Hepatocyte (in vitro differentiated cells): ENCODE measurements at regions not wholly inside any gene's neighbourhood (a gene's known extent, or its start where the extent isn't known, plus 50 kb on each side); places are given as distances from the start of the nearest gene placed in this dataset.

ENCODE experiments used
- EZH2 ChIP-seq: fragments of 200-600 bp; sonication (generic); IDR thresholded peaks from 2 replicates; pipeline ENCODE4 v1.6.1; 2016; ENCODE audit warnings: antibody characterized with exemption, mild to moderate bottlenecking, borderline replicate concordance
- EZH2phosphoT487 ChIP-seq: fragments of 200-600 bp; sonication (generic); IDR thresholded peaks from one replicate; pipeline ENCODE4 v1.6.1; 2018; ENCODE audit warnings: antibody characterized with exemption, mild to moderate bottlenecking, low read depth, moderate library complexity; ENCODE audit not compliant: unreplicated experiment, severe bottlenecking
- TF ChIP-seq, protein P1 (sequence below): fragments of 200-600 bp; sonication (generic); IDR thresholded peaks from 2 replicates; pipeline ENCODE4 v1.5.1; 2016; ENCODE audit warnings: antibody characterized with exemption, mild to moderate bottlenecking; ENCODE audit not compliant: poor library complexity

GRCh38 chr7:81003326-81003725 is 84.5 kb upstream of the SEMA3C start:
- TF ChIP-seq, protein P1, sequence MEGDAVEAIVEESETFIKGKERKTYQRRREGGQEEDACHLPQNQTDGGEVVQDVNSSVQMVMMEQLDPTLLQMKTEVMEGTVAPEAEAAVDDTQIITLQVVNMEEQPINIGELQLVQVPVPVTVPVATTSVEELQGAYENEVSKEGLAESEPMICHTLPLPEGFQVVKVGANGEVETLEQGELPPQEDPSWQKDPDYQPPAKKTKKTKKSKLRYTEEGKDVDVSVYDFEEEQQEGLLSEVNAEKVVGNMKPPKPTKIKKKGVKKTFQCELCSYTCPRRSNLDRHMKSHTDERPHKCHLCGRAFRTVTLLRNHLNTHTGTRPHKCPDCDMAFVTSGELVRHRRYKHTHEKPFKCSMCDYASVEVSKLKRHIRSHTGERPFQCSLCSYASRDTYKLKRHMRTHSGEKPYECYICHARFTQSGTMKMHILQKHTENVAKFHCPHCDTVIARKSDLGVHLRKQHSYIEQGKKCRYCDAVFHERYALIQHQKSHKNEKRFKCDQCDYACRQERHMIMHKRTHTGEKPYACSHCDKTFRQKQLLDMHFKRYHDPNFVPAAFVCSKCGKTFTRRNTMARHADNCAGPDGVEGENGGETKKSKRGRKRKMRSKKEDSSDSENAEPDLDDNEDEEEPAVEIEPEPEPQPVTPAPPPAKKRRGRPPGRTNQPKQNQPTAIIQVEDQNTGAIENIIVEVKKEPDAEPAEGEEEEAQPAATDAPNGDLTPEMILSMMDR = no peak
- no peak for TF ChIP-seq EZH2
- TF ChIP-seq EZH2phosphoT487 = no peak
